Caco-2 (cell line): ENCODE measurements at regions not wholly inside any gene's neighbourhood (a gene's known extent, or its start where the extent isn't known, plus 50 kb on each side); places are given as distances from the start of the nearest gene placed in this dataset.

Experiments used
- BruUV-seq: library from RNA; stranded (reverse); fragments of 400-500 nt; replicated peaks from 2 replicates; lab custom pipeline; 2021; lab: Mats Ljungman, UMichigan
- CTCF ChIA-PET: fragments of 300-600 bp; sonication (Branson Sonifier 250); formaldehyde crosslinking; loops from one replicate; lab custom pipeline; 2022; ENCODE audit warnings: antibody characterized with exemption; lab: Charles Lee
- POLR2A ChIA-PET: fragments of 300-600 bp; sonication (Branson Sonifier 250); formaldehyde crosslinking; loops from one replicate; lab custom pipeline; 2022; ENCODE audit warnings: antibody characterized with exemption; lab: Charles Lee
- DNase-seq, 2 experiments: peaks; one replicate each; pipeline versions ENCODE4 v3.0.0 to v3.0.0-alpha.2; 2020 to 2022
- H3K27me3 ChIP-seq: replicated peaks from 2 replicates; pipeline ENCODE4 v1.6.0; 2011; ENCODE audit warnings: low read length; ENCODE audit not compliant: control insufficient read depth, insufficient read depth
- H3K36me3 ChIP-seq: 2 replicates; pipeline ENCODE4 v1.5.1; 2011; ENCODE audit warnings: low read length; ENCODE audit not compliant: control insufficient read depth, insufficient read depth
- H3K4me1 ChIP-seq: fragments of 250-450 bp; sonication (Bioruptor Pico); 2 replicates; pipeline ENCODE4 v1.5.1; 2020; ENCODE audit warnings: mild to moderate bottlenecking
- H3K4me3 ChIP-seq: 2 replicates; pipeline ENCODE4 v1.5.1; 2011; ENCODE audit warnings: low read depth, mild to moderate bottlenecking, control low read depth, low read length
- H3K9me3 ChIP-seq: fragments of 250-450 bp; sonication (Bioruptor Pico); 2 replicates; pipeline ENCODE4 v1.5.1; 2020; ENCODE audit warnings: mild to moderate bottlenecking, moderate library complexity
- H3K27ac Mint-ChIP-seq: one replicate; pipeline ENCODE4 v1.8.0; 2022; ENCODE audit warnings: mixed read lengths; ENCODE audit not compliant: unreplicated experiment
- H3K27me3 Mint-ChIP-seq: one replicate; pipeline ENCODE4 v1.8.0; 2022; ENCODE audit warnings: mixed read lengths; ENCODE audit not compliant: insufficient read depth, unreplicated experiment
- H3K36me3 Mint-ChIP-seq: one replicate; pipeline ENCODE4 v1.8.0; 2022; ENCODE audit warnings: mild to moderate bottlenecking, mixed read lengths; ENCODE audit not compliant: insufficient read depth, unreplicated experiment
- H3K4me1 Mint-ChIP-seq: one replicate; pipeline ENCODE4 v1.8.0; 2022; ENCODE audit warnings: low read depth, mixed read lengths; ENCODE audit not compliant: unreplicated experiment
- H3K4me3 Mint-ChIP-seq: one replicate; pipeline ENCODE4 v1.8.0; 2022; ENCODE audit warnings: mild to moderate bottlenecking, moderate library complexity, mixed read lengths; ENCODE audit not compliant: unreplicated experiment
- H3K9me3 Mint-ChIP-seq: one replicate; pipeline ENCODE4 v1.8.0; 2022; ENCODE audit warnings: mixed read lengths; ENCODE audit not compliant: unreplicated experiment
- intact Hi-C: fragments of 100-400 bp; cut with micrococcal nuclease; formaldehyde crosslinking; loops from one replicate; pipeline ENCODE4 v1.10.0; 2022; ENCODE audit not compliant: unreplicated experiment
- TF ChIP-seq, protein P1 (sequence below), 2 experiments: fragments of 200-600 bp in 1 of 2; IDR thresholded peaks; 1 replicate in 1 of 2; 2 replicates in 1 of 2; pipeline versions ENCODE4 v1.5.1 to v1.8.0; 2011 to 2022; ENCODE audit warnings: antibody characterized with exemption in 1 of 2, control low read depth in 1 of 2, inconsistent platforms in 1 of 2, low read depth in 1 of 2, low read length in 1 of 2, mild to moderate bottlenecking in 1 of 2, moderate library complexity in 1 of 2; ENCODE audit not compliant: insufficient read depth in 1 of 2, severe bottlenecking in 1 of 2, unreplicated experiment in 1 of 2

DNA sequence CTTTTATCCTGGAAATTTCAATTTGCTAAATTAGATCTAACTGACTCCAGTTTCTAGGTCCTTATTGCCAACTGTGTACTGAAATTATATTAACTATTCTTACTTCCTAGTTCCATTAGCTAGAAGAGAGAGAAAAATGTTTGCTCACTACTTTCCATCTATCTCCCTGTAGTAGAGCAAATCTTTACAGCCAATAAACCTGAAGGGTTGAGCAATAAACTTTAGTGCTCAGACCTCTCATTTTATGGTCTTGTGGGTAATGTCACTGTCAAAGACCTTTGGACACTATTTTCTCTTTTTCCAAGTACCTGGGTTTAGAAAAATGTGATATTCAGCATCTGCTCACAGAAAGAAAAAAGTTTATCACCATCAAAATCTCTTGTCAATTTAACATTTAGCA is 237.5 kb upstream of the GEMIN8 start:
- BruUV-seq, result no TSS peak
- Histone ChIP-seq H3K36me3 (no peaks in the 10 kb centered on the region), H3K27me3 (no peaks in the 10 kb centered on the region), H3K4me3 (no peak overlapping the region), H3K4me1 (0 out of 2 replicates have a peak, but pooled peaks cover 3% of the 10 kb centered on the region), H3K9me3 (no peaks in the 10 kb centered on the region)
- Mint-ChIP-seq H3K9me3 (peaks cover 10% of the 10 kb centered on the region), H3K36me3 (no peaks in the 10 kb centered on the region), H3K27me3 (no peaks in the 10 kb centered on the region), H3K4me3 (no peak overlapping the region), H3K4me1 (no peaks in the 10 kb centered on the region), H3K27ac (no peak overlapping the region)
- peak in 1 of 2 experiments; percentile 1 for DNase-seq
- CTCF ChIA-PET, result no interaction called here
- POLR2A ChIA-PET, result no interaction called here
- TF ChIP-seq, protein P1, sequence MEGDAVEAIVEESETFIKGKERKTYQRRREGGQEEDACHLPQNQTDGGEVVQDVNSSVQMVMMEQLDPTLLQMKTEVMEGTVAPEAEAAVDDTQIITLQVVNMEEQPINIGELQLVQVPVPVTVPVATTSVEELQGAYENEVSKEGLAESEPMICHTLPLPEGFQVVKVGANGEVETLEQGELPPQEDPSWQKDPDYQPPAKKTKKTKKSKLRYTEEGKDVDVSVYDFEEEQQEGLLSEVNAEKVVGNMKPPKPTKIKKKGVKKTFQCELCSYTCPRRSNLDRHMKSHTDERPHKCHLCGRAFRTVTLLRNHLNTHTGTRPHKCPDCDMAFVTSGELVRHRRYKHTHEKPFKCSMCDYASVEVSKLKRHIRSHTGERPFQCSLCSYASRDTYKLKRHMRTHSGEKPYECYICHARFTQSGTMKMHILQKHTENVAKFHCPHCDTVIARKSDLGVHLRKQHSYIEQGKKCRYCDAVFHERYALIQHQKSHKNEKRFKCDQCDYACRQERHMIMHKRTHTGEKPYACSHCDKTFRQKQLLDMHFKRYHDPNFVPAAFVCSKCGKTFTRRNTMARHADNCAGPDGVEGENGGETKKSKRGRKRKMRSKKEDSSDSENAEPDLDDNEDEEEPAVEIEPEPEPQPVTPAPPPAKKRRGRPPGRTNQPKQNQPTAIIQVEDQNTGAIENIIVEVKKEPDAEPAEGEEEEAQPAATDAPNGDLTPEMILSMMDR (IDR thresholded peaks at IDR 0.05; ENCODE audit: insufficient read depth in 1 of 2, low read depth in 1 of 2, low read length in 1 of 2, severe bottlenecking in 1 of 2, unreplicated experiment in 1 of 2), result no peak
- intact Hi-C loops, result no loop called here

DNA sequence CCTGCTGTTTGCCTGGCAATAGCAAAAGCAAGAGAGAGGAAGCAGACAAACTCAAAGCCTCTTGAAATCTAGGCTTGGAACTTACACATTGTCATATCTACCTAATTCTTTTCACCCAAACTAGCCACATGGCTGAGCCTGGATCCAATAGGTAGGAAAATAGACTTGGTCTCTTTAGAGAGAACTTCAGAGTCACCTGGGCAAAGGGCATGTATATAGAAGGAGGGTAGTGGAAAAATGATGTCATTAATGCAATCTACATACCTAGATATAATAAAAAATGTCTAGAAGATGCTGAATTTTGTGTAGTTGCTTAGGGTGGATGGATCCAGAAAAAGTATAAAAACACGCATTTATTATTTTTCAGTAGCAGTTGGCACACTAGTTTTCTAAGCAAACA is 237.0 kb upstream of the GEMIN8 start:
- intact Hi-C loops, result no loop called here
- ChIA-PET CTCF (no interaction called here), POLR2A (no interaction called here)
- Histone ChIP-seq H3K36me3 (no peaks in the 10 kb centered on the region), H3K4me3 (no peak overlapping the region), H3K9me3 (no peaks in the 10 kb centered on the region), H3K27me3 (no peaks in the 10 kb centered on the region), H3K4me1 (0 out of 2 replicates have a peak, but pooled peaks cover 3% of the 10 kb centered on the region)
- TF ChIP-seq, protein P1 (IDR thresholded peaks at IDR 0.05; ENCODE audit: insufficient read depth in 1 of 2, low read depth in 1 of 2, low read length in 1 of 2, severe bottlenecking in 1 of 2, unreplicated experiment in 1 of 2), result no peak
- no peak for DNase-seq
- no peaks in the 10 kb centered on the region for H3K4me1 Mint-ChIP-seq
- H3K36me3 Mint-ChIP-seq, result no peaks in the 10 kb centered on the region
- peaks cover 10% of the 10 kb centered on the region for H3K9me3 Mint-ChIP-seq
- no peaks in the 10 kb centered on the region for H3K27me3 Mint-ChIP-seq
- H3K27ac Mint-ChIP-seq, result no peak overlapping the region
- no TSS peak for BruUV-seq
- no peak overlapping the region for H3K4me3 Mint-ChIP-seq

DNA sequence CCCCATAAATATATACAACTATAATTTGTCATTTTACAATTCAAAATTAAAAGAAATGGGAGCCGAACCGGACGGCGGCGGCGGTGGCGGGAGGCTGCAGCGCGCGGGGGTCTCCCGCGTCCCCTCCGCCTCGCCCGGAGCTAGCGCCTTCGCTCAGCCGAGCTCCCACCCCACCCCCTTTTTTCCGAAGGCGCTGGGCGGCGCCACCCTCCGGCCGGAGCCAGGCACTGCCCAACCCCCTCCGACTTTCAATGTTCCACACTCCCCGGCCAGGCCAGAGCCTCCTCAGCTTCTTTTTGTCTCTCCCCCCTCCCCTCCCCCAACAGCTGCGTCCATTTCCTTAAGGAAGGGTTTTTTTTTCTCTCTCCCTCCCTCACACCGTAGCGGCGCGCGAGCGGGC is 214.1 kb upstream of the GEMIN8 start:
- H3K27me3 Mint-ChIP-seq, result peaks cover 4% of the 10 kb centered on the region
- DNase-seq, result no peak
- H3K4me1 Mint-ChIP-seq, result no peaks in the 10 kb centered on the region
- H3K27ac Mint-ChIP-seq, result no peak overlapping the region
- Histone ChIP-seq H3K27me3 (no peaks in the 10 kb centered on the region), H3K4me3 (no peak overlapping the region), H3K9me3 (no peaks in the 10 kb centered on the region), H3K4me1 (no peaks in the 10 kb centered on the region), H3K36me3 (no peaks in the 10 kb centered on the region)
- no peaks in the 10 kb centered on the region for H3K36me3 Mint-ChIP-seq
- intact Hi-C loops, result no loop called here
- TF ChIP-seq, protein P1 (IDR thresholded peaks at IDR 0.05; ENCODE audit: insufficient read depth in 1 of 2, low read depth in 1 of 2, low read length in 1 of 2, severe bottlenecking in 1 of 2, unreplicated experiment in 1 of 2), result no peak
- H3K4me3 Mint-ChIP-seq, result no peak overlapping the region
- ChIA-PET CTCF (no interaction called here), POLR2A (no interaction called here)
- no peaks in the 10 kb centered on the region for H3K9me3 Mint-ChIP-seq
- BruUV-seq, result no TSS peak
